Neuronal stem cell (in vitro differentiated cells): ENCODE measurements at regions not wholly inside any gene's neighbourhood (a gene's known extent, or its start where the extent isn't known, plus 50 kb on each side); places are given as distances from the start of the nearest gene placed in this dataset.

ENCODE experiments used
- DNase-seq: peaks from one replicate; pipeline ENCODE4 v3.0.0-alpha.2; 2013; ENCODE audit warnings: low spot score
- H2AFZ ChIP-seq: one replicate; pipeline ENCODE4 v1.6.1; 2013; ENCODE audit warnings: mild to moderate bottlenecking, low read length, inconsistent platforms
- H2AK5ac ChIP-seq: 2 replicates; pipeline ENCODE4 v1.6.1; 2013; ENCODE audit warnings: low read depth, mild to moderate bottlenecking, inconsistent platforms, low read length, moderate library complexity, mixed read lengths
- H2BK120ac ChIP-seq: 2 replicates; pipeline ENCODE4 v1.6.1; 2013; ENCODE audit warnings: low read depth, mild to moderate bottlenecking, inconsistent platforms, low read length, moderate library complexity, mixed read lengths
- H2BK12ac ChIP-seq: one replicate; pipeline ENCODE4 v1.6.1; 2013; ENCODE audit warnings: low read length, inconsistent platforms
- H2BK15ac ChIP-seq: 2 replicates; pipeline ENCODE4 v1.6.1; 2013; ENCODE audit warnings: mild to moderate bottlenecking, low read length, inconsistent platforms, mixed read lengths
- H2BK5ac ChIP-seq: one replicate; pipeline ENCODE4 v1.6.1; 2013; ENCODE audit warnings: inconsistent platforms, mild to moderate bottlenecking, low read length, moderate library complexity
- H3K14ac ChIP-seq: one replicate; pipeline ENCODE4 v1.6.1; 2013; ENCODE audit warnings: low read length, inconsistent platforms
- H3K18ac ChIP-seq: 2 replicates; pipeline ENCODE4 v1.6.1; 2013; ENCODE audit warnings: low read length, inconsistent platforms
- H3K23ac ChIP-seq: 2 replicates; pipeline ENCODE4 v1.6.1; 2013; ENCODE audit warnings: low read depth, mild to moderate bottlenecking, mixed read lengths, low read length, inconsistent platforms; ENCODE audit not compliant: poor library complexity
- H3K27ac ChIP-seq: replicated peaks from 3 replicates; pipeline ENCODE4 v1.5.1; 2013; ENCODE audit warnings: low read length, inconsistent platforms
- H3K27me3 ChIP-seq, 3 experiments: 2 replicates each; pipeline ENCODE4 v1.6.1; 2013; ENCODE audit warnings: low read length in 3 of 3, mild to moderate bottlenecking in 2 of 3, inconsistent platforms in 1 of 3, low read depth in 1 of 3, mixed read lengths in 1 of 3, moderate library complexity in 1 of 3; ENCODE audit not compliant: control insufficient read depth in 3 of 3, insufficient read depth in 3 of 3
- H3K36me3 ChIP-seq, 2 donors: replicated peaks in 1 of 2; 2 replicates each; pipeline ENCODE4 v1.6.1; 2013; ENCODE audit warnings: low read length in 2 of 2; ENCODE audit not compliant: control insufficient read depth in 2 of 2, insufficient read depth in 2 of 2
- H3K4ac ChIP-seq: 2 replicates; pipeline ENCODE4 v1.6.1; 2013; ENCODE audit warnings: inconsistent platforms, mild to moderate bottlenecking, low read length, moderate library complexity
- H3K4me1 ChIP-seq, 2 donors: 1 replicate in 1 of 2; 2 replicates in 1 of 2; pipeline ENCODE4 v1.6.1; 2013; ENCODE audit warnings: low read length in 2 of 2, low read depth in 1 of 2; ENCODE audit not compliant: control insufficient read depth in 2 of 2, insufficient read depth in 1 of 2
- H3K4me2 ChIP-seq: one replicate; pipeline ENCODE4 v1.6.1; 2013; ENCODE audit warnings: mild to moderate bottlenecking, low read length, inconsistent platforms; ENCODE audit not compliant: insufficient read depth, poor library complexity, severe bottlenecking
- H3K4me3 ChIP-seq, 2 donors: 2 replicates each; pipeline ENCODE4 v1.5.1; 2013; ENCODE audit warnings: low read length in 2 of 2, mild to moderate bottlenecking in 2 of 2, inconsistent platforms in 1 of 2, moderate library complexity in 1 of 2
- H3K79me1 ChIP-seq: one replicate; pipeline ENCODE4 v1.6.1; 2013; ENCODE audit warnings: low read depth, mild to moderate bottlenecking, inconsistent platforms, low read length, moderate library complexity
- H3K9ac ChIP-seq: one replicate; pipeline ENCODE4 v1.6.1; 2013; ENCODE audit warnings: mild to moderate bottlenecking, low read depth, low read length, inconsistent platforms; ENCODE audit not compliant: poor library complexity
- H3K9me3 ChIP-seq, 2 donors: replicated peaks in 1 of 2; 2 replicates each; pipeline versions ENCODE3 to v1.6.1; 2013; ENCODE audit warnings: low read length in 2 of 2, mild to moderate bottlenecking in 2 of 2, inconsistent platforms in 1 of 2, low read depth in 1 of 2, mixed read lengths in 1 of 2, moderate library complexity in 1 of 2; ENCODE audit not compliant: control insufficient read depth in 2 of 2, insufficient read depth in 1 of 2
- H4K8ac ChIP-seq: one replicate; pipeline ENCODE4 v1.6.1; 2013; ENCODE audit warnings: low read depth, mild to moderate bottlenecking, inconsistent platforms, low read length, moderate library complexity
- H4K91ac ChIP-seq: one replicate; pipeline ENCODE4 v1.6.1; 2013; ENCODE audit warnings: low read length, low read depth, mild to moderate bottlenecking, inconsistent platforms; ENCODE audit not compliant: poor library complexity
- WGBS, 2 donors: extraction: QIAGEN DNeasy Blood & Tissue Kit; methylation state at CpG; one replicate each; pipeline ENCODE4 v1.1.7; 2013; ENCODE audit warnings: missing lambda C conversion rate in 2 of 2, mixed read lengths in 1 of 2; ENCODE audit not compliant: insufficient read length in 2 of 2, insufficient replicate concordance in 1 of 2; ENCODE audit errors: extremely low coverage in 2 of 2; 5-methylcytosine and 5-hydroxymethylcytosine counted together

DNA sequence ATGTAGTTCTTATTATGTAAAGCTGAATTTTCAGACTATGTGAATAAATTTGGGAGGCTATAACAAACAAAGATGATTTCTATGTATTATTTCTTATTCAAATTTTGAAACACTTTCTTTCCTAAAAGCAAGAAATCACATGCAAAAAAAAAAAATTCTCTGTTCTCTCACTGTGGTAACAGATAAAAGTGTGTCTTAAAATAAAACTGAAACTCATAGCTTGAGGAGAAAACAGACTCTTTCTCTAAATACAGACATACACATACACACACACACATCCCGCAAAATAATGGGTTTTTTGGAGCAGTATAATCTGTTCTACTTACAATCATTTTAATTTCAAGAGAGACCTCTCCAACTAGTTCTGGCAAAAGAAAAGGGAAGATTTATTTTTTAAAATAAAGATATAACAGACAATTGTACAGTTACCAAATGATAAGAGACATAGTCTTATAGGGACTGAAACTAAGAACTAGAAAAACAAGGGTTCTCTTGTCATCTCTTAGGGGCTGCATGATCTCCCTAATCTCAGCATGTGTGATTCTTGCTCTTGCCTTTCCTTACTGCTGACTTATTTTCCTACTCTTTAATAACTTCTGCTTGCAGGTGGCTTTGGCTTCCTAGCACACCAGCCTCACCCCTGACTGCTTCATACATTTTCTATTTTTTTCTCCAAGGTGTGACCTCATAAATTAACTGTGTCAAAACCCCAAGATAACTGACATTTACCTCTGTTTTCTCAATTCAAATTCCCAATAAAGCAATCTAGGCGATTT, 483.5 kb upstream of the POT1 start:
- no peak overlapping the region for H2BK5ac ChIP-seq
- H3K18ac ChIP-seq = no peak overlapping the region
- H3K9ac ChIP-seq = no peak overlapping the region
- H3K4me1 ChIP-seq = no peaks in the 10 kb centered on the region
- H2BK120ac ChIP-seq = no peak overlapping the region
- H2AK5ac ChIP-seq = no peak overlapping the region
- no peak overlapping the region for H2BK15ac ChIP-seq
- no peak overlapping the region for H3K23ac ChIP-seq
- H3K27me3 ChIP-seq = no peaks in the 10 kb centered on the region
- H3K79me1 ChIP-seq = no peaks in the 10 kb centered on the region
- no peak overlapping the region for H2AFZ ChIP-seq
- no peaks in the 10 kb centered on the region for H3K9me3 ChIP-seq
- no peak overlapping the region for H4K91ac ChIP-seq
- H3K4me2 ChIP-seq = no peak overlapping the region
- DNase-seq = no peak
- no peaks in the 10 kb centered on the region for H3K36me3 ChIP-seq
- H2BK12ac ChIP-seq = no peak overlapping the region
- no peak overlapping the region for H3K4me3 ChIP-seq
- H3K4ac ChIP-seq = no peak overlapping the region
- H4K8ac ChIP-seq = no peak overlapping the region
- WGBS, 2 donors = no CpG with 5 or more reads among the region's 2 CpGs
- H3K27ac ChIP-seq = no peak overlapping the region
- H3K14ac ChIP-seq = no peak overlapping the region

DNA sequence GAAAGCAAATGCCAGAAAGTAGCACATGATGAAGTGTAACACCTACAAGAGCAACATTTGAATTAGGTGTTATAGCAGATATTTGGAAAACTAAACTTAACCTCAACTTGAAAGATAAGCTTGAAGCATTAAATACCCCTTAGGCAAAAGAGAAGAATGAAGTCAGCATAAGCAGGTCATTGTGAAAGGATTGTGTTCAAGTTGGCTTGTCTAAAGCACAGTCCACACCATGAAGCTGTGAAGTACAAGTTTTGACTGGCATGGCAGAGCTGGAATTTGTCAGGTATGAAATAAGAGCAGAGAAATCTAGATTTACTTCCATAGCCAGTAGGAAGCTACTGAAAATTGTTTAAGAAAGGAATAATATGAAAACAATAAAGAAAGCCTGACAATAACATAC, 480.3 kb upstream of the POT1 start:
- Histone ChIP-seq H4K91ac (no peak overlapping the region), H3K4ac (no peak overlapping the region), H2AK5ac (no peak overlapping the region), H3K4me1 (no peaks in the 10 kb centered on the region), H2BK5ac (no peak overlapping the region), H2AFZ (no peak overlapping the region), H2BK15ac (no peak overlapping the region), H3K4me2 (no peak overlapping the region), H3K4me3 (no peak overlapping the region), H3K36me3 (no peaks in the 10 kb centered on the region), H2BK12ac (no peak overlapping the region), H4K8ac (no peak overlapping the region), H2BK120ac (no peak overlapping the region), H3K9me3 (no peaks in the 10 kb centered on the region), H3K27me3 (no peaks in the 10 kb centered on the region), H3K9ac (no peak overlapping the region), H3K14ac (no peak overlapping the region), H3K18ac (no peak overlapping the region), H3K27ac (no peak overlapping the region), H3K79me1 (no peaks in the 10 kb centered on the region), H3K23ac (no peak overlapping the region)
- no peak for DNase-seq

DNA sequence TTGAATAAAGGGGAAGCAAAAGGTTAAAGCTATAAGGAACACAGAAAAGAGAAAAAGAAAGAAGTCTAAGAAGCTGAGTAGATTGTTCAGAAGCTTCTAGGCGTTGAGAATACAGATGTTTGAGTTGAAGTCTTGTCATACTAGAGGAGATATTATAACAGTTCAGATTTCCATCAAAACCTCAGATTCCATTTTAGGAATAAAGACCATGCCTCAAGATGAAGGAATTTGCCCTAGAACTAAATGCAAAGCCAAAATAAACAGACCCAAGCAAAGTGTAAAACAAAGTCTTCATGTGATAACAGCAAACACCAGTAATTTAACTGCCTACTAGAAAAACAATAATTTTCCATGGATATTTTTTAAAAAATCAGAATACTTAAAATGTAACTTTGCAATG, 476.5 kb upstream of the POT1 start:
- H3K4me1 ChIP-seq = no peaks in the 10 kb centered on the region
- no peak overlapping the region for H3K23ac ChIP-seq
- H3K36me3 ChIP-seq = no peaks in the 10 kb centered on the region
- H2AK5ac ChIP-seq = no peak overlapping the region
- no peaks in the 10 kb centered on the region for H3K9me3 ChIP-seq
- no peak overlapping the region for H3K27ac ChIP-seq
- no peak overlapping the region for H4K8ac ChIP-seq
- H3K18ac ChIP-seq = no peak overlapping the region
- no peak overlapping the region for H2BK15ac ChIP-seq
- no peak overlapping the region for H4K91ac ChIP-seq
- H3K79me1 ChIP-seq = no peaks in the 10 kb centered on the region
- no peak for DNase-seq
- no peak overlapping the region for H3K4me3 ChIP-seq
- H2BK12ac ChIP-seq = no peak overlapping the region
- H3K4me2 ChIP-seq = no peak overlapping the region
- no peak overlapping the region for H2AFZ ChIP-seq
- no peak overlapping the region for H3K9ac ChIP-seq
- WGBS, 2 donors = no CpG with 5 or more reads among the region's 1 CpG
- H3K4ac ChIP-seq = no peak overlapping the region
- no peak overlapping the region for H3K14ac ChIP-seq
- H2BK120ac ChIP-seq = no peak overlapping the region
- no peak overlapping the region for H2BK5ac ChIP-seq
- H3K27me3 ChIP-seq = no peaks in the 10 kb centered on the region

DNA sequence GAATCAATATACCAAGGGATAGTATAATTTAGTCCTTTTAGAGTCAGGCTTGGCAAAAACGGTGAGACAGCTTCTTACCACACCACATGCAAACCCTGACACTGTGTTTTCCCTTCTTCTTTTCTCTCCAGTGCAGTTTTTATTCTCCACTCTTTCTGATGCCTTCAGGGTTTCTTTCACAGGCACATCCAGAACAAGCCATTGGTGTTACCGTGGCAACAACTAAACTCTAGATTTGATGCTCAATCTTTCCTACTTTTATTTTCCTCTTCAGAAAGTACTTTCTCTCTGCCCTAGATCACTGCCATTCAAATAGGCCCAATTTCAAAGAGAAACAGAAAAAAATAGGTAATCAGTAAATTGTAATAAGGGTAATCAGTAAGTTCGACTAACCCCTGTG, 469.8 kb upstream of the POT1 start:
- H3K4me1 ChIP-seq = no peaks in the 10 kb centered on the region
- H3K9ac ChIP-seq = no peak overlapping the region
- no peak overlapping the region for H3K4me2 ChIP-seq
- no peaks in the 10 kb centered on the region for H3K27me3 ChIP-seq
- H2BK12ac ChIP-seq = no peak overlapping the region
- H3K4me3 ChIP-seq = no peak overlapping the region
- no peak overlapping the region for H3K27ac ChIP-seq
- no peaks in the 10 kb centered on the region for H3K79me1 ChIP-seq
- no peak overlapping the region for H2BK15ac ChIP-seq
- H3K36me3 ChIP-seq = no peaks in the 10 kb centered on the region
- H2AK5ac ChIP-seq = no peak overlapping the region
- H3K4ac ChIP-seq = no peak overlapping the region
- H3K23ac ChIP-seq = no peak overlapping the region
- WGBS, 2 donors = no CpG with 5 or more reads among the region's 3 CpGs
- H3K9me3 ChIP-seq = no peaks in the 10 kb centered on the region
- no peak overlapping the region for H3K14ac ChIP-seq
- no peak for DNase-seq
- no peak overlapping the region for H4K8ac ChIP-seq
- H2BK120ac ChIP-seq = no peak overlapping the region
- no peak overlapping the region for H2AFZ ChIP-seq
- no peak overlapping the region for H2BK5ac ChIP-seq
- H3K18ac ChIP-seq = no peak overlapping the region
- no peak overlapping the region for H4K91ac ChIP-seq
